Mucosa of descending colon (tissue), 3 donors: ENCODE measurements at regions not wholly inside any gene's neighbourhood (a gene's known extent, or its start where the extent isn't known, plus 50 kb on each side); places are given as distances from the start of the nearest gene placed in this dataset.

Source experiments
- ATAC-seq: fragments of 200-7000 bp; cut with Tn5 transposase; one replicate; pipeline ENCODE4 v1.9.1; 2020; ENCODE audit warnings: mild to moderate bottlenecking, moderate library complexity
- DNase-seq, 3 donors: peaks; one replicate each; pipeline ENCODE4 v3.0.0-alpha.2; 2020
- H3K36me3 ChIP-seq: fragments of 200-600 bp; one replicate; pipeline ENCODE4 v1.8.0; 2021; ENCODE audit warnings: low read depth, mild to moderate bottlenecking
- H3K4me1 ChIP-seq: fragments of 200-600 bp; one replicate; pipeline ENCODE4 v1.8.0; 2021; ENCODE audit warnings: low read depth, mild to moderate bottlenecking
- H3K4me3 ChIP-seq: fragments of 200-600 bp; one replicate; pipeline ENCODE4 v1.8.0; 2021; ENCODE audit warnings: mild to moderate bottlenecking
- H3K9me3 ChIP-seq: fragments of 200-600 bp; one replicate; pipeline ENCODE4 v1.8.0; 2021; ENCODE audit warnings: mild to moderate bottlenecking
- intact Hi-C, 2 donors: fragments of 100-400 bp; cut with DNase I in 1 of 2; cut with micrococcal nuclease in 1 of 2; formaldehyde crosslinking; loops; one replicate each; pipeline versions ENCODE4 v1.11.0 to v1.11.1; 2022; cut with DNase I, micrococcal nuclease
- TF ChIP-seq, protein P1 (sequence below): fragments of 200-600 bp; IDR thresholded peaks from one replicate; pipeline ENCODE4 v1.8.0; 2022; ENCODE audit warnings: antibody characterized with exemption, mild to moderate bottlenecking
- donor health status: DM: no; HTN: no; CAD: no; lungs with moderate emphysema.
- donor health status: DM: no; HTN: no; CAD: no.
- donor health status: DM: no; HTN: yes; CAD: no.

- H3K9me3 ChIP-seq = no peaks in the 10 kb centered on the region
- no peak overlapping the region for H3K4me3 ChIP-seq
- no peaks in the 10 kb centered on the region for H3K4me1 ChIP-seq
- ATAC-seq (no peak), DNase-seq (no peak)
- H3K36me3 ChIP-seq = no peaks in the 10 kb centered on the region
- intact Hi-C loops = no loop called here
- TF ChIP-seq, protein P1, sequence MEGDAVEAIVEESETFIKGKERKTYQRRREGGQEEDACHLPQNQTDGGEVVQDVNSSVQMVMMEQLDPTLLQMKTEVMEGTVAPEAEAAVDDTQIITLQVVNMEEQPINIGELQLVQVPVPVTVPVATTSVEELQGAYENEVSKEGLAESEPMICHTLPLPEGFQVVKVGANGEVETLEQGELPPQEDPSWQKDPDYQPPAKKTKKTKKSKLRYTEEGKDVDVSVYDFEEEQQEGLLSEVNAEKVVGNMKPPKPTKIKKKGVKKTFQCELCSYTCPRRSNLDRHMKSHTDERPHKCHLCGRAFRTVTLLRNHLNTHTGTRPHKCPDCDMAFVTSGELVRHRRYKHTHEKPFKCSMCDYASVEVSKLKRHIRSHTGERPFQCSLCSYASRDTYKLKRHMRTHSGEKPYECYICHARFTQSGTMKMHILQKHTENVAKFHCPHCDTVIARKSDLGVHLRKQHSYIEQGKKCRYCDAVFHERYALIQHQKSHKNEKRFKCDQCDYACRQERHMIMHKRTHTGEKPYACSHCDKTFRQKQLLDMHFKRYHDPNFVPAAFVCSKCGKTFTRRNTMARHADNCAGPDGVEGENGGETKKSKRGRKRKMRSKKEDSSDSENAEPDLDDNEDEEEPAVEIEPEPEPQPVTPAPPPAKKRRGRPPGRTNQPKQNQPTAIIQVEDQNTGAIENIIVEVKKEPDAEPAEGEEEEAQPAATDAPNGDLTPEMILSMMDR = no peak
Measured at GRCh38 chr13:73479856-73480255, 421.1 kb downstream of the KLF5 start.

DNA sequence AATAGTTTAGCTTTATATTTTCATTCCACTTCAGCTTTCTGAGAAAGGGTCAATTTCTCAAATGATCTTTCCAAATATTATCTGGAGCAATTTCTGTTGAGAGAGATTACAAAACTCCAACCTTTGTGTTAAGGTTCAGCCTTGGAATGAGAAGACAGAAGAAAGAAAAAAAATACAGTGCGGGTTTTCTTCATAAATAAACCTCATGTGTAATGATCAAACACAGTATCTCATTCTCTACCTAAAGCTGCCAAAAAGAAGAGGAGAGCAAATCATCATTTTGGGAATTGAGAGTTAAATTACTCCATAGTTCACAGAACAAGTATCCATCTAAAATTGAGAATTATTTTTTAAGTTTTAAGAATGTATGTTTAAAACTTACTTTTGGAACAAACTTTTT is 420.5 kb downstream of the KLF5 start:
- intact Hi-C loops = no loop called here
- Histone ChIP-seq H3K4me3 (no peak overlapping the region), H3K9me3 (no peaks in the 10 kb centered on the region), H3K36me3 (no peaks in the 10 kb centered on the region), H3K4me1 (no peaks in the 10 kb centered on the region)
- ATAC-seq (no peak), DNase-seq (no peak)
- TF ChIP-seq, protein P1 = no peak

GRCh38 chr13:73477441-73477840 is 418.6 kb downstream of the KLF5 start:
- peak; percentile 52 for ATAC-seq

DNA sequence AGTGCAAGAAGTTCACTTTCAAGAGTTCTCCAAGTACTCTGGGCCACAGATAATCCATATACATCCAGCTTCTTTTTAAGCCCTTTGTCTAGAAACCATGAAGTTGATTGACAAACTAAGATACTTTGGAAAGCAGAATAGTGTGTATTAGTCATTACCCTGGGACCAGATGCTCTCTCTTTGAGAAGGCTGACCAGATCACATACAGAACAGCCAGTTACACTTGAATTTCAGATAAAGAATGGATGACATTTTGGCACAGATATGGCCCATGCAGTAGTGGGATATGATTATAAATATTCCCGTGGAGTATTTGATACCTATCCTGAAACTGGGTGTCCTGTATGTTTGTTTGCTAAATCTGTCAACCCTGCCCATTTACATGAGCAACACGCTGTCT is 414.2 kb downstream of the KLF5 start:
- TF ChIP-seq, protein P1 = no peak
- H3K4me1 ChIP-seq = no peaks in the 10 kb centered on the region
- ATAC-seq = no peak
- intact Hi-C loops = no loop called here
- no peak for DNase-seq
- no peaks in the 10 kb centered on the region for H3K9me3 ChIP-seq
- no peak overlapping the region for H3K4me3 ChIP-seq
- H3K36me3 ChIP-seq = no peaks in the 10 kb centered on the region

More at GRCh38 chr13:73477441-73477840, 418.6 kb downstream of the KLF5 start:
- Histone ChIP-seq H3K9me3 (no peaks in the 10 kb centered on the region), H3K4me3 (no peak overlapping the region), H3K36me3 (no peaks in the 10 kb centered on the region), H3K4me1 (no peaks in the 10 kb centered on the region)
- intact Hi-C loops = no loop called here
- DNase-seq = no peak
- TF ChIP-seq, protein P1 = no peak

GRCh38 chr13:73467125-73467524 is 408.3 kb downstream of the KLF5 start:
- TF ChIP-seq, protein P1 = no peak
- Histone ChIP-seq H3K9me3 (no peaks in the 10 kb centered on the region), H3K36me3 (no peaks in the 10 kb centered on the region), H3K4me1 (no peaks in the 10 kb centered on the region), H3K4me3 (no peak overlapping the region)
- ATAC-seq (no peak), DNase-seq (no peak)
- intact Hi-C loops = no loop called here

DNA sequence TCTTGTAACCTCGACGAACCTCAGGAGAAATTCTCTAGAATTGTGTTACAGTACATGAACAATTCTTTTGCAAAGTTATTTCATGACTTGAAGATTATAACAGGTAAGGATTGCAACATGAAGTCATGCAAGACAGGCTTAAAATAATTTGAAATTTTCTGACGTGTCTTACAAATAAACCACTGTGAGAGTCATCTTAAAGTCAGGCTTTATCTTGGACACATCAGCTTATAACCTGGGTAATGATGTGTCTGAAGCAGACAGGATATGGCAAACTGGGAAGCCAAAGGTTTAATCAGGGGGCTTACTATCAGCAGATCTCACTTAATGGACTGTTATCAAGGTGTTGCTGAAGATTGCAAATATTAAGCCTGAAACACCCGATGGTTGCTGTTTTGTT is 407.8 kb downstream of the KLF5 start:
- Histone ChIP-seq H3K36me3 (no peaks in the 10 kb centered on the region), H3K4me1 (no peaks in the 10 kb centered on the region), H3K9me3 (no peaks in the 10 kb centered on the region), H3K4me3 (no peak overlapping the region)
- intact Hi-C loops = no loop called here
- TF ChIP-seq, protein P1 = no peak
- DNase-seq (no peak), ATAC-seq (no peak)
